Peyer's patch (tissue), 4 donors: ENCODE measurements at regions not wholly inside any gene's neighbourhood (a gene's known extent, or its start where the extent isn't known, plus 50 kb on each side); places are given as distances from the start of the nearest gene placed in this dataset.

ENCODE experiments used
- POLR2A ChIP-seq, 2 donors: fragments of 450-650 bp; IDR thresholded peaks; one replicate each; pipeline ENCODE4 v1.5.1; 2017; ENCODE audit warnings: antibody characterized with exemption in 2 of 2, mild to moderate bottlenecking in 2 of 2, moderate library complexity in 2 of 2
- TF ChIP-seq, protein P1 (sequence below), 6 experiments: fragments of 450-650 bp in 4 of 6; fragments of 200-600 bp in 2 of 6; sonication (generic) in 1 of 6; IDR thresholded peaks; one replicate each; pipeline ENCODE4 v1.5.1; 2017 to 2019; ENCODE audit warnings: antibody characterized with exemption in 6 of 6, mild to moderate bottlenecking in 3 of 6, moderate library complexity in 1 of 6

DNA sequence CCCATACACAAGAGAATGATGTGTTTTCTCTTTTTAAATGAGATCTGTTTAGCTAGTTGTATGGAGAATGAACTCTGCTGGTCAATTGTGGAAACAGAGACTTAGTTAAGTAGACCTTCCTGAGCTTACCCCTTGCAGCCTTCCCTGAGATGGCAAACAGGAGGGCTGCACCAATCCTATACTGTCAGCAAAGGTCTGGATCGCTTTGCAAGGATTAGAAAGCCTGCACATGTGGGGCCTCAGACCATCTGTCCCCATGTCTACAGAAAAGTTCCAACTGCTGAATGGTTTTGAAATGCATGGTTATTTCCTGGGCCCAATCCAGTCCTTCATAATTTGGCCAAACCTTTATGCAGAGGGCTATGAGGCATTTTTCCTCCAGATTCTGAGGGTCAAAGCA lies 183.9 kb upstream of the SLC10A2 start:
- TF ChIP-seq, protein P1, sequence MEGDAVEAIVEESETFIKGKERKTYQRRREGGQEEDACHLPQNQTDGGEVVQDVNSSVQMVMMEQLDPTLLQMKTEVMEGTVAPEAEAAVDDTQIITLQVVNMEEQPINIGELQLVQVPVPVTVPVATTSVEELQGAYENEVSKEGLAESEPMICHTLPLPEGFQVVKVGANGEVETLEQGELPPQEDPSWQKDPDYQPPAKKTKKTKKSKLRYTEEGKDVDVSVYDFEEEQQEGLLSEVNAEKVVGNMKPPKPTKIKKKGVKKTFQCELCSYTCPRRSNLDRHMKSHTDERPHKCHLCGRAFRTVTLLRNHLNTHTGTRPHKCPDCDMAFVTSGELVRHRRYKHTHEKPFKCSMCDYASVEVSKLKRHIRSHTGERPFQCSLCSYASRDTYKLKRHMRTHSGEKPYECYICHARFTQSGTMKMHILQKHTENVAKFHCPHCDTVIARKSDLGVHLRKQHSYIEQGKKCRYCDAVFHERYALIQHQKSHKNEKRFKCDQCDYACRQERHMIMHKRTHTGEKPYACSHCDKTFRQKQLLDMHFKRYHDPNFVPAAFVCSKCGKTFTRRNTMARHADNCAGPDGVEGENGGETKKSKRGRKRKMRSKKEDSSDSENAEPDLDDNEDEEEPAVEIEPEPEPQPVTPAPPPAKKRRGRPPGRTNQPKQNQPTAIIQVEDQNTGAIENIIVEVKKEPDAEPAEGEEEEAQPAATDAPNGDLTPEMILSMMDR (IDR thresholded peaks at IDR 0.05) = no peak
- no peak for TF ChIP-seq POLR2A (IDR thresholded peaks at IDR 0.05)
